ENCODE measurements at regions not wholly inside any gene's neighbourhood (a gene's known extent, or its start where the extent isn't known, plus 50 kb on each side); places are given as distances from the start of the nearest gene placed in this dataset.

DNA sequence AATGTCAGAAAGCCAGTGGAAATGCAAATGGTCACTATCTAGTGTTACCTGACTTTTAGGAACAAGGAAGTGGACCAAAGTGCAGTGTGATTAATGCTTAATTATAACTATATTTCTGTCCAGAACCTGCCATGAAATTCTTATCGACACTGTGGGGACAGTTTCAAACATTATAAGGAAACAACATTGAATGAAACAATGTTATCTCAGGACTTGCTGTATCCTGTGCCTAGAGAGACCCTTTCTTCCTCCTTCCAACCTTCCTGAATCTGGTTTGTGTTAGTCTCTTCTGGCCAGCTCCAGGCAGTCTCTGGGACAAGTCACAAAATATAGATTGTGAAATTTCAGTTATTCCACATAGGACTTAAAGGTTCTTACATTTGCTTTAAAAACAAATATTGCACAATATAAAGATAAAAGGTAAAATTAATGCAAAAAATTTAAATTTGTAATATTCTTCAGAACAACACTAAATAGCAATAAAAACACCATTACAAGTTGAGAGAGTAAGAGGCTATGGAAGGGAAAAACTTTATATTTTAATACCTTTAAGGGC is 203.4 kb downstream of the ZNF674 start:
- TF ChIP-seq, protein P1, sequence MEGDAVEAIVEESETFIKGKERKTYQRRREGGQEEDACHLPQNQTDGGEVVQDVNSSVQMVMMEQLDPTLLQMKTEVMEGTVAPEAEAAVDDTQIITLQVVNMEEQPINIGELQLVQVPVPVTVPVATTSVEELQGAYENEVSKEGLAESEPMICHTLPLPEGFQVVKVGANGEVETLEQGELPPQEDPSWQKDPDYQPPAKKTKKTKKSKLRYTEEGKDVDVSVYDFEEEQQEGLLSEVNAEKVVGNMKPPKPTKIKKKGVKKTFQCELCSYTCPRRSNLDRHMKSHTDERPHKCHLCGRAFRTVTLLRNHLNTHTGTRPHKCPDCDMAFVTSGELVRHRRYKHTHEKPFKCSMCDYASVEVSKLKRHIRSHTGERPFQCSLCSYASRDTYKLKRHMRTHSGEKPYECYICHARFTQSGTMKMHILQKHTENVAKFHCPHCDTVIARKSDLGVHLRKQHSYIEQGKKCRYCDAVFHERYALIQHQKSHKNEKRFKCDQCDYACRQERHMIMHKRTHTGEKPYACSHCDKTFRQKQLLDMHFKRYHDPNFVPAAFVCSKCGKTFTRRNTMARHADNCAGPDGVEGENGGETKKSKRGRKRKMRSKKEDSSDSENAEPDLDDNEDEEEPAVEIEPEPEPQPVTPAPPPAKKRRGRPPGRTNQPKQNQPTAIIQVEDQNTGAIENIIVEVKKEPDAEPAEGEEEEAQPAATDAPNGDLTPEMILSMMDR (IDR thresholded peaks at IDR 0.05; ENCODE audit: insufficient read depth, low read length) = no peak
- TF ChIP-seq SPI1 (IDR thresholded peaks at IDR 0.05; ENCODE audit: borderline replicate concordance, low read depth) = no peak
- TF ChIP-seq POLR2AphosphoS5 (IDR thresholded peaks at IDR 0.05; ENCODE audit: low read depth) = no peak
- no peak for TF ChIP-seq GABPA (IDR thresholded peaks at IDR 0.05; ENCODE audit: low read depth)
- no peak overlapping the region for H3K27ac ChIP-seq (replicated peaks)
- no peaks in the 10 kb centered on the region for H3K27me3 ChIP-seq (ENCODE audit: insufficient read depth, poor library complexity, severe bottlenecking)
- no peak for DNase-seq (ENCODE audit: low read depth in 1 of 2, low spot score in 1 of 2)
- H3K4me3 ChIP-seq (replicated peaks; ENCODE audit: insufficient read depth, low read length) = no peak overlapping the region

DNA sequence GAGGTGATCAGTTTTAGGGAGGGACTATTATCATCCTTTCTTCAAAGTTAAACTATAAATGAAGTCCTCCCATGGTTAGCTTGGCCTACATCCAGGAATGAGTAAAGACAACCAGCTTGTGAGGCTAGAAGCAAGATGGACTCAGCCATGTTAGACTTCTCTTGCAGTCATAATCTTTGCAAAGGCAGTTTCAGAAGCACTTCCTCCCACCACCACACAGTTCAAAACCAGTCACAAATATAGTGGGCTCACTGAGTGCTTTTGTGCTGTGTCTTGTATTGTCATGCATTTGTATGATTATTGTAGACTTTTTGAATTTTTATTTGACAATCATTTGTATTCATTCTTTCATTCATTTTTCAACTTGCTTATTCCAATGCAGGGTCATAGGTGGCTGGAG is 204.5 kb downstream of the ZNF674 start:
- no peak for TF ChIP-seq GABPA (IDR thresholded peaks at IDR 0.05; ENCODE audit: low read depth)
- TF ChIP-seq, protein P1 (IDR thresholded peaks at IDR 0.05; ENCODE audit: insufficient read depth, low read length) = no peak
- TF ChIP-seq, protein P2, sequence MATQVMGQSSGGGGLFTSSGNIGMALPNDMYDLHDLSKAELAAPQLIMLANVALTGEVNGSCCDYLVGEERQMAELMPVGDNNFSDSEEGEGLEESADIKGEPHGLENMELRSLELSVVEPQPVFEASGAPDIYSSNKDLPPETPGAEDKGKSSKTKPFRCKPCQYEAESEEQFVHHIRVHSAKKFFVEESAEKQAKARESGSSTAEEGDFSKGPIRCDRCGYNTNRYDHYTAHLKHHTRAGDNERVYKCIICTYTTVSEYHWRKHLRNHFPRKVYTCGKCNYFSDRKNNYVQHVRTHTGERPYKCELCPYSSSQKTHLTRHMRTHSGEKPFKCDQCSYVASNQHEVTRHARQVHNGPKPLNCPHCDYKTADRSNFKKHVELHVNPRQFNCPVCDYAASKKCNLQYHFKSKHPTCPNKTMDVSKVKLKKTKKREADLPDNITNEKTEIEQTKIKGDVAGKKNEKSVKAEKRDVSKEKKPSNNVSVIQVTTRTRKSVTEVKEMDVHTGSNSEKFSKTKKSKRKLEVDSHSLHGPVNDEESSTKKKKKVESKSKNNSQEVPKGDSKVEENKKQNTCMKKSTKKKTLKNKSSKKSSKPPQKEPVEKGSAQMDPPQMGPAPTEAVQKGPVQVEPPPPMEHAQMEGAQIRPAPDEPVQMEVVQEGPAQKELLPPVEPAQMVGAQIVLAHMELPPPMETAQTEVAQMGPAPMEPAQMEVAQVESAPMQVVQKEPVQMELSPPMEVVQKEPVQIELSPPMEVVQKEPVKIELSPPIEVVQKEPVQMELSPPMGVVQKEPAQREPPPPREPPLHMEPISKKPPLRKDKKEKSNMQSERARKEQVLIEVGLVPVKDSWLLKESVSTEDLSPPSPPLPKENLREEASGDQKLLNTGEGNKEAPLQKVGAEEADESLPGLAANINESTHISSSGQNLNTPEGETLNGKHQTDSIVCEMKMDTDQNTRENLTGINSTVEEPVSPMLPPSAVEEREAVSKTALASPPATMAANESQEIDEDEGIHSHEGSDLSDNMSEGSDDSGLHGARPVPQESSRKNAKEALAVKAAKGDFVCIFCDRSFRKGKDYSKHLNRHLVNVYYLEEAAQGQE (IDR thresholded peaks at IDR 0.05; ENCODE audit: insufficient replicate concordance, low read depth) = no peak
- TF ChIP-seq SPI1 (IDR thresholded peaks at IDR 0.05; ENCODE audit: borderline replicate concordance, low read depth) = no peak
- TF ChIP-seq POLR2AphosphoS5 (IDR thresholded peaks at IDR 0.05; ENCODE audit: low read depth) = no peak
- no peak overlapping the region for H3K27ac ChIP-seq (replicated peaks)
- no peak overlapping the region for H3K4me3 ChIP-seq (replicated peaks; ENCODE audit: insufficient read depth, low read length)
- H3K27me3 ChIP-seq (ENCODE audit: insufficient read depth, poor library complexity, severe bottlenecking) = no peaks in the 10 kb centered on the region
- DNase-seq (ENCODE audit: low read depth in 1 of 2, low spot score in 1 of 2) = no peak

DNA sequence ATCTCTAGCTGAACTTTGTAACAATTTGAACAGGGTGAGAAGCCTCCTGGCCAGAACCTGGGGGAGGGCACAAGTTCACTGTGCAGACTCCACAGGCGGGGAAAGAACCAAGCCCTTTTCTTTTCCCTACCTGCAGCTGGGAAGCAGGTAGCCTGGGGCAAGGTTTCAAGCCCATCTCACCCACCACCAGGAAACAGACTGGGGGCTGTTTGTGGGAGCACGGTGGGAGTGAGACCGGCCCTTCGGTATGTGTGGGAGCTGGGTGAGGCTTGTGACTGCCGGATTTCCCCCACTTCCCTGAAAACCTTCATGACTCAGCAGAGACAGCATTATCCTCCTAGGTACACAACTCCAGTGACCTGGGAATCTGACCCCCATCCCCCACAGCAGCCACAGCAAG is 211.7 kb downstream of the ZNF674 start:
- Histone ChIP-seq H3K27ac (replicated peaks) (no peak overlapping the region), H3K4me3 (replicated peaks; ENCODE audit: insufficient read depth, low read length) (no peak overlapping the region), H3K27me3 (ENCODE audit: insufficient read depth, poor library complexity, severe bottlenecking) (no peaks in the 10 kb centered on the region)
- TF ChIP-seq POLR2AphosphoS5 (IDR thresholded peaks at IDR 0.05; ENCODE audit: low read depth) (no peak), GABPA (IDR thresholded peaks at IDR 0.05; ENCODE audit: low read depth) (no peak), SPI1 (IDR thresholded peaks at IDR 0.05; ENCODE audit: borderline replicate concordance, low read depth) (no peak)
- TF ChIP-seq, protein P1 (IDR thresholded peaks at IDR 0.05; ENCODE audit: insufficient read depth, low read length) = no peak
- TF ChIP-seq, protein P2 (IDR thresholded peaks at IDR 0.05; ENCODE audit: insufficient replicate concordance, low read depth) = no peak
- no peak for DNase-seq (ENCODE audit: low read depth in 1 of 2, low spot score in 1 of 2)

DNA sequence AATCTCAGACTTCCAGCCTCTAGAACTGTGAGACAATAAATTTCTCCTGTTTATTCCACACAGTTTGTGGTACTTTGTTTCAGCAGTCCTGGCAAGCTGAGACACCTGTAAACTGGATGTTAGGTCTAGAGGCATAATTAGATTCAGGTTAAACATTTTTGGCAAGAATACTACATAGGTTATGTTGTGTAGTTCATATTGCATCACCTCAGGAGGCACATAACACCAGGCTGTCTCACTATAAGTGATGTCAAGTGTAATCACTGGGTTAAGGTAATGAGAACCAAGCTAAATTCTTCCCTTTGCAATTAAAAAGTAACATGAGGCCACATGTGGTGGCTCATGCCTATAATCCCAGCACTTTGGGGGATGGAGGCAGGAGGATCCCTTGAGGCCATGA is 214.2 kb downstream of the ZNF674 start:
- H3K27me3 ChIP-seq (ENCODE audit: insufficient read depth, poor library complexity, severe bottlenecking) = no peaks in the 10 kb centered on the region
- H3K4me3 ChIP-seq (replicated peaks; ENCODE audit: insufficient read depth, low read length) = no peak overlapping the region
- no peak overlapping the region for H3K27ac ChIP-seq (replicated peaks)
- no peak for DNase-seq (ENCODE audit: low read depth in 1 of 2, low spot score in 1 of 2)
- TF ChIP-seq POLR2AphosphoS5 (IDR thresholded peaks at IDR 0.05; ENCODE audit: low read depth) (no peak), SPI1 (IDR thresholded peaks at IDR 0.05; ENCODE audit: borderline replicate concordance, low read depth) (no peak), GABPA (IDR thresholded peaks at IDR 0.05; ENCODE audit: low read depth) (no peak)
- TF ChIP-seq, protein P1 (IDR thresholded peaks at IDR 0.05; ENCODE audit: insufficient read depth, low read length) = no peak
- TF ChIP-seq, protein P2 (IDR thresholded peaks at IDR 0.05; ENCODE audit: insufficient replicate concordance, low read depth) = no peak
